Peyer's patch (tissue), 4 donors: ENCODE measurements at regions not wholly inside any gene's neighbourhood (a gene's known extent, or its start where the extent isn't known, plus 50 kb on each side); places are given as distances from the start of the nearest gene placed in this dataset.

Experiments used
- DNase-seq, 3 donors: peaks; one replicate each; pipeline ENCODE4 v3.0.0-alpha.2; 2017 to 2019
- H3K27ac ChIP-seq, 4 donors: fragments of 200-600 bp; sonication (generic); one replicate each; pipeline ENCODE4 v1.5.1; 2016 to 2019
- H3K27me3 ChIP-seq, 2 donors: fragments of 200-600 bp; sonication (generic); one replicate each; pipeline ENCODE4 v1.5.1; 2019
- H3K36me3 ChIP-seq, 3 donors: fragments of 200-600 bp; sonication (generic); one replicate each; pipeline ENCODE4 v1.5.1; 2016 to 2019
- H3K4me1 ChIP-seq, 4 donors: fragments of 200-600 bp; sonication (generic); one replicate each; pipeline ENCODE4 v1.5.1; 2016 to 2019
- H3K4me3 ChIP-seq, 4 donors: fragments of 200-600 bp; sonication (generic); 1 replicate in 3 of 4; 2 replicates in 1 of 4; pipeline ENCODE4 v1.5.1; 2016 to 2019; ENCODE audit warnings: mild to moderate bottlenecking in 1 of 4
- H3K9me3 ChIP-seq, 4 donors: fragments of 200-600 bp; sonication (generic); one replicate each; pipeline ENCODE4 v1.5.1; 2016 to 2019; ENCODE audit warnings: mild to moderate bottlenecking in 1 of 4
- CTCF ChIP-seq, 6 experiments: fragments of 450-650 bp in 4 of 6; fragments of 200-600 bp in 2 of 6; sonication (generic) in 1 of 6; IDR thresholded peaks; one replicate each; pipeline ENCODE4 v1.5.1; 2017 to 2019; ENCODE audit warnings: antibody characterized with exemption in 6 of 6, mild to moderate bottlenecking in 3 of 6, moderate library complexity in 1 of 6
- POLR2A ChIP-seq, 2 donors: fragments of 450-650 bp; IDR thresholded peaks; one replicate each; pipeline ENCODE4 v1.5.1; 2017; ENCODE audit warnings: antibody characterized with exemption in 2 of 2, mild to moderate bottlenecking in 2 of 2, moderate library complexity in 2 of 2

DNA sequence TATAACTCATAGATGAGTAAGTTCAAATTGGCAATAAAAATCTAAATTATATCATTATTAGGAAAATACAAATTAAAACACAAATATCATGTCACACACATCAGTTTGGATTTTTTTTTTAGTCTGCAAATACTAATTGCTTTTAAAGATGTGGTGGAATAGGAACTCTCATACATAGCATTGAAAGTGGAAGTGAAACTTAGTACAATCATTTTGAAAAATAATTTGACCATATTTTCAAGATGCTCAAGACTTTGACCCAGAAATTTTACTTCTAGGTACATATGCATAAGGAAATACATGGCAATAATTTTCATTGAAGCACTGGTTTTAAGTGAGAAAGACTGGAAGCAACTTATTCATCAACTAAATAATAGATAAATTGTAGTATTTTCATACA, 147.5 kb upstream of the SMIM31 start:
- Histone ChIP-seq H3K27me3 (no peaks in the 10 kb centered on the region), H3K4me3 (no peak overlapping the region), H3K36me3 (no peaks in the 10 kb centered on the region), H3K27ac (no peak overlapping the region), H3K4me1 (no peaks in the 10 kb centered on the region), H3K9me3 (peaks cover 0 to 6% (median 0%) of the 10 kb centered on the region in 4 donors)
- DNase-seq = no peak
- TF ChIP-seq CTCF (IDR thresholded peaks at IDR 0.05) (no peak), POLR2A (IDR thresholded peaks at IDR 0.05) (no peak)

DNA sequence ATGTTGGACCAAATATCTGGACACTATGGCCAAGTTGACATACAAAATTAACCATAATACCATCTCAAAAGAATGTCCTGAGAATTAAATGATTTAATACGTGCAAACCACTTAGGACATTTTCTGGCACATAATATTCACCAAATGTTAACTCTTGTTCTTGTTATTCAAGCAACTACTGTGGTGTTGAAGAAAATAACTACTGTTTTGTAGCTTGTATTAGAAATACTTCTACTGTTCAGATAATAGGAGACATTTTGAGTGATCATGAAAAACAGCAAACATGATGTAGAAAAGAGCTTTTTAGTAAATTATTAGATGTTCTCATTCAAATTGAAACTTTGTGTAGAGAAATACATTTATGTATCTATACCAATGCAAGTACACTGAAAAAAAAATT, 140.7 kb upstream of the SMIM31 start:
- no peaks in the 10 kb centered on the region for H3K27me3 ChIP-seq

GRCh38 chr4:164613792-164614191, 140.1 kb upstream of the SMIM31 start:
- no peak for DNase-seq

More for the DNA sequence above, 140.7 kb upstream of the SMIM31 start:
- Histone ChIP-seq H3K36me3 (no peaks in the 10 kb centered on the region), H3K9me3 (no peaks in the 10 kb centered on the region), H3K27ac (no peak overlapping the region), H3K4me3 (no peak overlapping the region), H3K4me1 (no peaks in the 10 kb centered on the region)
- TF ChIP-seq POLR2A (IDR thresholded peaks at IDR 0.05) = no peak
- TF ChIP-seq CTCF (IDR thresholded peaks at IDR 0.05) = no peak
- no peak for DNase-seq

GRCh38 chr4:164614329-164614728, 139.6 kb upstream of the SMIM31 start:
- no peak overlapping the region for H3K27ac ChIP-seq
- TF ChIP-seq CTCF (IDR thresholded peaks at IDR 0.05) = no peak
- no peak for TF ChIP-seq POLR2A (IDR thresholded peaks at IDR 0.05)
- H3K27me3 ChIP-seq = no peaks in the 10 kb centered on the region
- H3K4me1 ChIP-seq = no peaks in the 10 kb centered on the region
- no peaks in the 10 kb centered on the region for H3K36me3 ChIP-seq
- no peak overlapping the region for H3K4me3 ChIP-seq
- H3K9me3 ChIP-seq = no peaks in the 10 kb centered on the region
- DNase-seq = no peak

More at GRCh38 chr4:164613792-164614191, 140.1 kb upstream of the SMIM31 start:
- Histone ChIP-seq H3K4me1 (no peaks in the 10 kb centered on the region), H3K27me3 (no peaks in the 10 kb centered on the region), H3K9me3 (no peaks in the 10 kb centered on the region), H3K4me3 (no peak overlapping the region), H3K36me3 (no peaks in the 10 kb centered on the region), H3K27ac (no peak overlapping the region)
- TF ChIP-seq CTCF (IDR thresholded peaks at IDR 0.05) = no peak
- TF ChIP-seq POLR2A (IDR thresholded peaks at IDR 0.05) = no peak

- Histone ChIP-seq H3K36me3 (no peaks in the 10 kb centered on the region), H3K27ac (no peak overlapping the region), H3K9me3 (no peaks in the 10 kb centered on the region), H3K27me3 (no peaks in the 10 kb centered on the region), H3K4me3 (no peak overlapping the region), H3K4me1 (no peaks in the 10 kb centered on the region)
- no peak for DNase-seq
- TF ChIP-seq CTCF (IDR thresholded peaks at IDR 0.05) (no peak), POLR2A (IDR thresholded peaks at IDR 0.05) (no peak)
These were observed 138.9 kb upstream of the SMIM31 start for GRCh38 chr4:164614999-164615398.

DNA sequence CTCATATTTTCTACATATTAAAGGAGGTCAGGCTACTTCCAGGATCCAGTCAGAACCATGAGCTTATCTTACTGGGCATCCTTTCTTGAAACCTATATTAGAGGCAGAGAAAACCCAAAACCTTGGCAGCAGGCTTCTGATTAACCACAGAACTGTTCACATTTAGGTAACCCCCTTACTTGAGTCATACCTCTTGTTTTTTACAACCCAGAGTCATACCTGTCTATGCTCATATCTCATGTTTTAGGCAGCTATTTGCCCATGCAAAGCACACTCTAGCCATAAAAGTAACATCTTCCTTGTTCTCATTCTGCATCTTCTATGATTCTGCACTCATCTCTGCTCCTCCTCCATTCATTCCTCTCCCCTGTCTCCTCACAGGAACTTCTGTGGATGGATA, 138.0 kb upstream of the SMIM31 start:
- Histone ChIP-seq H3K27me3 (no peaks in the 10 kb centered on the region), H3K27ac (no peak overlapping the region), H3K9me3 (no peaks in the 10 kb centered on the region), H3K4me3 (no peak overlapping the region), H3K4me1 (no peaks in the 10 kb centered on the region), H3K36me3 (no peaks in the 10 kb centered on the region)
- no peak for TF ChIP-seq CTCF (IDR thresholded peaks at IDR 0.05)
- DNase-seq = no peak
